K562 (cell line): ENCODE measurements at regions not wholly inside any gene's neighbourhood (a gene's known extent, or its start where the extent isn't known, plus 50 kb on each side); places are given as distances from the start of the nearest gene placed in this dataset.
A peak's percentile ranks its signal among the peaks of the same experiment; 100 is the strongest.

Experiments
- ATAC-seq: fragments of 200-7000 bp; cut with Tn5 transposase; 3 replicates; pipeline ENCODE4 v1.9.1; 2020; ENCODE audit warnings: moderate library complexity
- BruUV-seq: library from RNA; stranded (reverse); fragments of 400-500 nt; replicated peaks from 2 replicates; lab custom pipeline; 2021; lab: Mats Ljungman, UMichigan
- CTCF ChIA-PET: fragments of 300-600 bp; formaldehyde crosslinking; extraction: SDS; loops from one replicate; lab custom pipeline; 2021; ENCODE audit warnings: low intra/inter-chr PET ratio; lab: Yijun Ruan, JAX
- POLR2A ChIA-PET: fragments of 300-600, 350-650 bp; sonication (Branson Sonifier 250); formaldehyde crosslinking; extraction: SDS; loops from one replicate; lab custom pipeline; 2021; ENCODE audit warnings: antibody characterized with exemption, inconsistent platforms; lab: Yijun Ruan, JAX
- DNase-seq, 4 experiments: peaks; one replicate each; pipeline versions ENCODE4 v3.0.0 to v3.0.0-alpha.2; 2011 to 2018; ENCODE audit warnings: low spot score in 3 of 4, mixed read lengths in 3 of 4; ENCODE audit errors: extremely low read depth in 1 of 4
- FAIRE-seq: peaks from 2 replicates; lab custom pipeline; 2011; peaks lifted over from hg19 to GRCh38; lab: Jason Lieb, UNC
- H2AFZ ChIP-seq: 2 replicates; pipeline ENCODE4 v1.6.0; 2011; ENCODE audit warnings: low read depth, low read length, control low read depth, inconsistent platforms
- H3K27ac ChIP-seq: fragments of 200-600 bp; 3 replicates; pipeline ENCODE4 v1.8.0; 2011; ENCODE audit warnings: low read depth, mild to moderate bottlenecking, control low read depth, inconsistent platforms, low read length, moderate library complexity, mixed read lengths; ENCODE audit errors: extremely low read depth
- H3K27me3 ChIP-seq, 2 experiments: fragments of 300-600 bp in 1 of 2; 2 replicates in 1 of 2; 3 replicates in 1 of 2; pipeline versions ENCODE4 v1.6.0 to v1.8.0; 2011; ENCODE audit warnings: inconsistent platforms in 2 of 2, low read length in 2 of 2, mild to moderate bottlenecking in 1 of 2, mixed read lengths in 1 of 2, moderate library complexity in 1 of 2; ENCODE audit not compliant: control insufficient read depth in 2 of 2, insufficient read depth in 2 of 2
- H3K36me3 ChIP-seq: fragments of 300-600 bp; 3 replicates; pipeline ENCODE4 v1.8.0; 2011; ENCODE audit warnings: mild to moderate bottlenecking, low read length, inconsistent platforms; ENCODE audit not compliant: control insufficient read depth, insufficient read depth
- H3K4me1 ChIP-seq, 2 experiments: fragments of 200-600 bp in 1 of 2; replicated peaks in 1 of 2; 2 replicates in 1 of 2; 3 replicates in 1 of 2; pipeline versions ENCODE4 v1.5.1 to v1.8.0; 2011; ENCODE audit warnings: inconsistent platforms in 2 of 2, low read length in 2 of 2, mild to moderate bottlenecking in 1 of 2, mixed read lengths in 1 of 2, moderate library complexity in 1 of 2; ENCODE audit not compliant: control insufficient read depth in 2 of 2, insufficient read depth in 2 of 2
- H3K4me2 ChIP-seq: 2 replicates; pipeline ENCODE4 v1.6.1; 2011; ENCODE audit warnings: low read length, control low read depth, inconsistent platforms, mixed read lengths; ENCODE audit not compliant: insufficient read depth
- H3K4me3 ChIP-seq: fragments of 200-600 bp; sonication (generic), shearing (Covaris generic); 2 replicates; pipeline ENCODE4 v1.5.1; 2016; ENCODE audit warnings: control low read depth, inconsistent platforms
- H3K79me2 ChIP-seq: fragments of 200-600 bp; 3 replicates; pipeline ENCODE4 v1.8.0; 2011; ENCODE audit warnings: low read length, inconsistent platforms; ENCODE audit not compliant: control insufficient read depth, insufficient read depth
- H3K9ac ChIP-seq, 2 experiments: 2 replicates each; pipeline versions ENCODE4 v1.6.0 to v1.6.1; 2011; ENCODE audit warnings: low read depth in 2 of 2, low read length in 2 of 2, control low read depth in 1 of 2, inconsistent platforms in 1 of 2, mild to moderate bottlenecking in 1 of 2, mixed read lengths in 1 of 2; ENCODE audit not compliant: insufficient read depth in 1 of 2
- H3K9me1 ChIP-seq: one replicate; pipeline ENCODE4 v1.6.0; 2011; ENCODE audit warnings: inconsistent platforms, mild to moderate bottlenecking, low read length, moderate library complexity; ENCODE audit not compliant: control insufficient read depth, insufficient read depth
- H3K9me3 ChIP-seq: replicated peaks from 2 replicates; pipeline ENCODE4 v1.5.1; 2011; ENCODE audit warnings: low read depth, low read length, inconsistent platforms; ENCODE audit not compliant: control insufficient read depth, insufficient read depth
- H4K20me1 ChIP-seq: replicated peaks from 2 replicates; pipeline ENCODE4 v1.6.1; 2011; ENCODE audit warnings: low read length, inconsistent platforms, mixed read lengths; ENCODE audit not compliant: control insufficient read depth, insufficient read depth
- ARID2 ChIP-seq: fragments of 450-650 bp; IDR thresholded peaks from 2 replicates; pipeline ENCODE4 v1.6.1; 2017; ENCODE audit warnings: antibody characterized with exemption, mild to moderate bottlenecking
- FOXK1 ChIP-seq: sonication (generic); formaldehyde crosslinking; IDR thresholded peaks from 2 replicates; pipeline ENCODE4 v1.8.0; 2022; ENCODE audit warnings: missing genetic modification reagents, mild to moderate bottlenecking, borderline replicate concordance
- GABPB2 ChIP-seq: fragments of 250-450 bp; sonication (Bioruptor Pico); conservative IDR thresholded peaks from 2 replicates; pipeline ENCODE4 v1.5.1; 2021; ENCODE audit warnings: mild to moderate bottlenecking
- HSF4 ChIP-seq: fragments of 250-450 bp; sonication (Bioruptor Pico); IDR thresholded peaks from 2 replicates; pipeline ENCODE4 v2.1.2; 2022; ENCODE audit warnings: mild to moderate bottlenecking, moderate library complexity, borderline replicate concordance
- MYBL2 ChIP-seq, 2 experiments: fragments of 450-650 bp in 1 of 2; sonication (generic) in 1 of 2; formaldehyde crosslinking in 1 of 2; IDR thresholded peaks; 2 replicates each; pipeline versions ENCODE4 v1.6.1 to v1.8.1; 2017 to 2022; ENCODE audit warnings: borderline replicate concordance in 1 of 2, inconsistent platforms in 1 of 2, low read depth in 1 of 2, mild to moderate bottlenecking in 1 of 2, missing genetic modification reagents in 1 of 2, moderate library complexity in 1 of 2
- MYC ChIP-seq, 2 experiments: fragments of 250-450 bp in 1 of 2; sonication (Bioruptor Pico) in 1 of 2; IDR thresholded peaks; 2 replicates each; pipeline versions ENCODE4 v1.5.1 to v1.6.1; 2012 to 2021; ENCODE audit warnings: low read depth in 2 of 2, borderline replicate concordance in 1 of 2, improper control_type of control experiment in 1 of 2, low read length in 1 of 2, mild to moderate bottlenecking in 1 of 2, moderate library complexity in 1 of 2
- NCOR1 ChIP-seq: fragments of 450-650 bp; IDR thresholded peaks from 2 replicates; pipeline ENCODE4 v1.6.1; 2016; ENCODE audit warnings: mild to moderate bottlenecking, moderate library complexity
- NFE2 ChIP-seq: IDR thresholded peaks from 2 replicates; pipeline ENCODE4 v1.6.1; 2014; ENCODE audit warnings: antibody characterized with exemption, low read depth
- OTX1 ChIP-seq: fragments of 450-650 bp; formaldehyde crosslinking; IDR thresholded peaks from 2 replicates; pipeline ENCODE4 v1.4.0; 2022; ENCODE audit warnings: mild to moderate bottlenecking
- TAF7 ChIP-seq: fragments of 450-650 bp; IDR thresholded peaks from 2 replicates; pipeline ENCODE4 v1.6.1; 2016; ENCODE audit warnings: missing genetic modification characterization, missing compliant biosample characterization
- TFAP4 ChIP-seq: sonication (generic); formaldehyde crosslinking; IDR thresholded peaks from 2 replicates; pipeline ENCODE4 v1.8.0; 2022; ENCODE audit warnings: missing genetic modification reagents, mild to moderate bottlenecking, moderate library complexity, borderline replicate concordance
- TOE1 ChIP-seq, 2 experiments: fragments of 450-650 bp in 1 of 2; sonication (generic) in 1 of 2; formaldehyde crosslinking in 1 of 2; IDR thresholded peaks; 2 replicates each; pipeline versions ENCODE4 v1.7.1 to v1.8.0; 2016 to 2022; ENCODE audit warnings: borderline replicate concordance in 2 of 2, mild to moderate bottlenecking in 2 of 2, antibody characterized with exemption in 1 of 2, inconsistent platforms in 1 of 2, low read depth in 1 of 2, missing genetic modification reagents in 1 of 2, moderate library complexity in 1 of 2
- ZBED1 ChIP-seq: IDR thresholded peaks from 2 replicates; pipeline ENCODE4 v1.6.1; 2014
- ZNF224 ChIP-seq: sonication (generic); formaldehyde crosslinking; IDR thresholded peaks from 2 replicates; pipeline ENCODE4 v1.8.0; 2022; ENCODE audit warnings: mild to moderate bottlenecking, missing genetic modification reagents
- ZNF239 ChIP-seq: fragments of 250-450 bp; sonication (Bioruptor Pico); IDR thresholded peaks from 2 replicates; pipeline ENCODE4 v1.4.0; 2020; ENCODE audit warnings: mild to moderate bottlenecking
- WGBS: fragments of 100-300 bp; shearing (Covaris generic); methylation state at CpG from one replicate; pipeline ENCODE4 v1.1.6; 2016; ENCODE audit warnings: low coverage, mixed read lengths; ENCODE audit not compliant: insufficient coverage; ENCODE audit errors: missing lambda C conversion rate; 5-methylcytosine and 5-hydroxymethylcytosine counted together
- in situ Hi-C: fragments of 300-500 bp; cut with MboI; formaldehyde crosslinking; loops from 4 replicates; pipeline ENCODE4 v1.15.0; 2018; ENCODE audit warnings: inconsistent platforms, mixed read lengths
- intact Hi-C: fragments of 100-400 bp; cut with micrococcal nuclease; formaldehyde crosslinking; loops from 2 replicates; pipeline ENCODE4 v1.14.2; 2022
- TF ChIP-seq, protein P1 (sequence below): sonication (generic); formaldehyde crosslinking; IDR thresholded peaks from 2 replicates; pipeline ENCODE4 v1.8.0; 2022; ENCODE audit warnings: missing genetic modification reagents, mild to moderate bottlenecking, borderline replicate concordance

DNA sequence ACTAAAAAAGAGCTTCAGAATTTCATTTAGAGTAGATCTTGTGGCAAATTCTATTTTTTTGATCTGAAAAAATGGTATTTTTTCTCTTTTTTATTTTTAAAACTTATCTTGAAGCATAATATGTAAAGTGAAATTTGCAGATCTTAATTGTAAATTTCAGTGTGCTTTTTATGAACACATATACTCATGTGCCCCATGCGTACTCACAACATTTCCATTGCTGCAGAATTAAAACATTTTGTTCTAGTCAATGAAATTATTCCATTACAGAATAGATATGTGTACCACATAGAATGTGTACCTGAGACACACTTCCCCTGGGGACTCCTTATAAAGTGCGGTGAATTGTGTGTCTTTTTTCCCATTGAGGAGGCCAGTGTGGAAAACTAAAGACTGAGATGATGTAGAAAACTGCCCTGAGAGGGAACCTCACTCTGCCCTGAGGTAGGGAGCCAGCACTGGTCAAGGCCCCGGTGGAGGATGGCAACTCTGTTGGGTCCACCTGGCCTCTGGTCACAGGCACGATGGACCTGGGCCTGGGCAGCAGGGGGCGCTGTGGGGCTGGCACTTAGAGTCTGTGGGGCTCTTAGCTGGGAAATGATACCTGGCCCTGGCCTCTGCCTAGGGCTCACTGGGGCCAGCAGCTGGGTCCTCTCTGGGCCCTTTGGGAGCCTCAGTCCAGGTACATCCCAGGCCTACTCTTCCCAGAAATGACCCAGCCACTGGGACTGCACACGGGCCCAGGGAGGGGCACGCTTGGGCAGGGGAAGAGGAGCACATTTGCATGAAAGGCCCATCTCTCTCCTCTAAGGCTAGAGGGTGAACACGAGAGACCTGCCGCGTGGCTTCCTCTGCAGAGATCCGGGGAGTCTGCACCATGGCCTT, 77.9 kb upstream of the TOP3B start:
- Histone ChIP-seq H3K9ac (peak overlapping the region in 1 of 2 experiments; percentile 3; a peak in 1 of 4 replicates), H2AFZ (peak overlapping the region; percentile 1; the same call in 1 of the 2 replicates), H3K4me2 (no peak overlapping the region), H3K4me3 (no peak overlapping the region), H3K9me3 (no peaks in the 10 kb centered on the region), H3K9me1 (no peaks in the 10 kb centered on the region), H3K27ac (no peak overlapping the region), H3K79me2 (no peaks in the 10 kb centered on the region), H3K36me3 (no peaks in the 10 kb centered on the region), H3K27me3 (peaks cover 36 to 37% of the 10 kb centered on the region in 2 experiments), H4K20me1 (0 out of 2 replicates have a peak, but pooled peaks cover 3% of the 10 kb centered on the region), H3K4me1 (peaks cover 3 to 5% of the 10 kb centered on the region in 2 experiments; a peak in 3 of 5 replicates)
- in situ Hi-C loops (no loop called here), intact Hi-C loops (loop anchor here (1.0 to 5.0 kb wide), 5 partner anchors 42 to 282 kb away; no protein-coding TSS in a partner anchor)
- FAIRE-seq = peak; percentile 70
- POLR2A ChIA-PET = interaction anchor here (0.5 to 12.9 kb wide), 22 partner anchors 8 to 1451 kb away, joined by 3 to 110 read pairs (median 4); no protein-coding TSS in a partner anchor
- no TSS peak for BruUV-seq
- WGBS = 18% methylated on average over 11 of the region's 11 CpGs
- ATAC-seq = peak; percentile 97
- DNase-seq = peak; percentile 96 to 99 (median 98)
- CTCF ChIA-PET = interaction anchor here (0.5 to 4.1 kb wide), 11 partner anchors 38 to 920 kb away, joined by 3 to 19 read pairs (median 5); no protein-coding TSS in a partner anchor
- TF ChIP-seq ZNF239 (CRISPR knock-in tag) (0 out of 2 replicates have a peak, but pooled peaks have one; percentile 6), GABPB2 (CRISPR knock-in tag) (no peak), TAF7 (tag) (no peak), TOE1 (IDR thresholded peaks at IDR 0.05; ENCODE audit: borderline replicate concordance) (no peak), TOE1 (CRISPR knock-in tag; IDR thresholded peaks at IDR 0.05; ENCODE audit: borderline replicate concordance, low read depth) (peak; percentile 72; the same call in 1 of the 2 replicates), MYC (IDR thresholded peaks at IDR 0.05; ENCODE audit: low read depth, low read length) (peak; percentile 60), MYC (CRISPR knock-in tag; IDR thresholded peaks at IDR 0.05; ENCODE audit: borderline replicate concordance, low read depth) (no peak; the same call in 1 of the 2 replicates), NCOR1 (no peak), NFE2 (peak; percentile 26; the same call in 1 of the 2 replicates), OTX1 (CRISPR knock-in tag) (peak; percentile 40; the same call in 1 of the 2 replicates), ARID2 (no peak), FOXK1 (CRISPR knock-in tag) (peak; percentile 84; the same call in 1 of the 2 replicates), ZBED1 (peak; percentile 64; the same call in 1 of the 2 replicates), ZNF224 (CRISPR knock-in tag) (no peak), MYBL2 (IDR thresholded peaks at IDR 0.05; ENCODE audit: low read depth) (no peak), MYBL2 (CRISPR knock-in tag; IDR thresholded peaks at IDR 0.05; ENCODE audit: borderline replicate concordance) (0 out of 2 replicates have a peak, but pooled peaks have one; percentile 59), TFAP4 (CRISPR knock-in tag) (peak; percentile 85), HSF4 (CRISPR knock-in tag) (peak; percentile 76; the same call in 1 of the 2 replicates)
- TF ChIP-seq, protein P1, sequence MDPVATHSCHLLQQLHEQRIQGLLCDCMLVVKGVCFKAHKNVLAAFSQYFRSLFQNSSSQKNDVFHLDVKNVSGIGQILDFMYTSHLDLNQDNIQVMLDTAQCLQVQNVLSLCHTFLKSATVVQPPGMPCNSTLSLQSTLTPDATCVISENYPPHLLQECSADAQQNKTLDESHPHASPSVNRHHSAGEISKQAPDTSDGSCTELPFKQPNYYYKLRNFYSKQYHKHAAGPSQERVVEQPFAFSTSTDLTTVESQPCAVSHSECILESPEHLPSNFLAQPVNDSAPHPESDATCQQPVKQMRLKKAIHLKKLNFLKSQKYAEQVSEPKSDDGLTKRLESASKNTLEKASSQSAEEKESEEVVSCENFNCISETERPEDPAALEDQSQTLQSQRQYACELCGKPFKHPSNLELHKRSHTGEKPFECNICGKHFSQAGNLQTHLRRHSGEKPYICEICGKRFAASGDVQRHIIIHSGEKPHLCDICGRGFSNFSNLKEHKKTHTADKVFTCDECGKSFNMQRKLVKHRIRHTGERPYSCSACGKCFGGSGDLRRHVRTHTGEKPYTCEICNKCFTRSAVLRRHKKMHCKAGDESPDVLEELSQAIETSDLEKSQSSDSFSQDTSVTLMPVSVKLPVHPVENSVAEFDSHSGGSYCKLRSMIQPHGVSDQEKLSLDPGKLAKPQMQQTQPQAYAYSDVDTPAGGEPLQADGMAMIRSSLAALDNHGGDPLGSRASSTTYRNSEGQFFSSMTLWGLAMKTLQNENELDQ = 0 out of 2 replicates have a peak, but pooled peaks have one; percentile 24
